HG03432 (cell line): ENCODE measurements at regions not wholly inside any gene's neighbourhood (a gene's known extent, or its start where the extent isn't known, plus 50 kb on each side); places are given as distances from the start of the nearest gene placed in this dataset.
"Not testable (repeated sequence)": the region's sequence is repeated elsewhere in the genome, so short reads cannot be mapped to it uniquely, and the experiment has no call there.

Experiments
- ATAC-seq: cut with Tn5 transposase; IDR thresholded peaks from one replicate; pipeline ENCODE4 v1.9.1; 2021; ENCODE audit warnings: mild to moderate bottlenecking, moderate library complexity; ENCODE audit not compliant: unreplicated experiment

- no peak for ATAC-seq
These were observed 152.5 kb upstream of the CHST15 start for GRCh38 chr10:124245806-124246440.

DNA sequence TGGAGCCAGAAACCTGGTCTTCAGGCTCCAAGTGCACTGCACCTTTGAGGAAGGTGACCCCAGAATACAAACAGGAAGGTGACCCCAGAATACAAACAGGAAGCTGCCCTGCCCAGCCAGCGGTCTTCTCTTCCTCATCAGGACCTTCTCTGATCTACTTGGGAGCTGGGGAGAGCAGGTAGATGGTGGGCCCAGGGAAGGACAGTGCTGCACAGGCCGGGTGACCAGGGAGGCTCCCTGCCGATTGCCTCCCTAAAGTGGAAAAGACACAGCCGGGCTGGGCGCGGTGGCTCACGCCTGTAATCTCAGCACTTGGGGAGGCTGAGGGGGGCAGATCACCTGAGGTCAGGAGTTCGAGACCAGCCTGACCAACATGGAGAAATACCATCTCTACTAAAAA lies 151.8 kb upstream of the CHST15 start:
- no peak for ATAC-seq

GRCh38 chr10:124244256-124244877 lies 151.0 kb upstream of the CHST15 start:
- ATAC-seq, result no peak

DNA sequence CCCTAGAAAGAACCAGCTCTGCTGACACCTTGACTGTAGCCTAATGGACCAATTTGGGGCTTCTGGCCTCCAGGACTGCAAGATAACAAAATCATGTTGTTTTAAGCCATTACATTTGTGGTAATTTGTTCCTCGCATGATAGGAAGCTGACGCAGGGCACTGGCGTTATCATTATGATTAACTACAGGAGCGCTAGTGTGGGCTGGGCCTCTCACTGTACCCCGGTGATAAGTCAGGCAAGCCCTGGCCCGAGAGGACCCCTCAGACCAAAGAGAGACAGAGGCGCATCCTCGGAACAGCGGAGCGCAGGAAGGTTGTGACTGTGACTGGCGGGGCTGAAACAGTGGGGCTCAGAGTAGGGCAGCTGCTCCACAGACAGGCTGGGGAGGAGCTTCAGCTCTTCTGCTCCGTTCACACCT lies 150.3 kb upstream of the CHST15 start:
- no peak for ATAC-seq

DNA sequence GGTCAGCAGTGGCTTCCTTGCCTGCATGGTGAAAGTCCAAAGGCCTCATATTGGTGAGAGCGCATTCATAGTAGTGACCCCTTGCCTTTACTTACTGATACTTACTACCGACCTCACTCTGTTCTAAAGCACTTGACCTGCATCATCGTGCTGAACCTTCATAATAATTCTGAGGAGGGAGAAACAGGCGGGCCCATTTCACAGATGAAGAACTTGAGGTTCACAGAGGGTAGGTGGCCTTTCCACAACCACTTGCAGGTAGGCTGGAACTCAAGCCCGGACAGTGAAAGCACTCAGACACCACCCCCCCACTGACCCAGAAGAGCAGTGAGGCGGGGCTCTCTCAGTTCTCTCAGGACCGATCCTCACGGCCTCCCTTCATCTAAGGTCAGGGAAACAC lies 149.4 kb upstream of the CHST15 start:
- no peak for ATAC-seq

DNA sequence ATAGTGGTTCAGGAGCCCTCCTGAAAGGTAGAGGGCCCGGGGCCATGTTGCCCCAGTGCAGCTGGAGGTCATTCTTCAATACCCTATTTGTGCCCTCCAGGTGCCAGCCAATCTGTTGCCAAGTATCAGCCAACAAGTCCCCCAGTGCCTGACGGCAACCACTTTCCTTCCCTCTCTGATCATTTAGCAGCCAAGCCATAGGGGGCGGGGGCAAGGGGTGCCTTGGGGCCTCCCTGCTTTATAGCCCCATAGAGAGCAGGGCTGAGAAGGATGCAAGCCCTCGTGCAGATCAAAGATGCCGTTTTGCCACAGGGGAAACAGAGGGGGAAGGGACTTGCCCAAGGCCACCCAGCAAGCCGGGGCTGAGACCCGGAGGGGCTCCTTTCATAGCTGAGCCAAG lies 149.0 kb upstream of the CHST15 start:
- no peak for ATAC-seq

DNA sequence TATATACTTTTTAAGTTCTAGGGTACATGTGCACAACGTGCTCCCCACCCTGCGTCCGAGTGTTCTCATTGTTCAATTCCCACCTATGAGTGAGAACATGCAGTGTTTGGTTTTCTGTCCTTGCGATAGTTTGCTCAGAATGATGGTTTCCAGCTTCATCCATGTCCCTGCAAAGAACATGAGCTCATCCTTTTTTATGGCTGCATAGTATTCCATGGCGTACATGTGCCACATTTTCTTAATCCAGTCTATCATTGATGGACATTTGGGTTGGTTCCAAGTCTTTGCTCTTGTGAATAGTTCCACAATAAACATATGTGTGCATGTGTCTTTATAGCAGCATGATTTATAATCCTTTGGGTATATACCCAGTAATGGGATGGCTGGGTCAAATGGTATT lies 148.1 kb upstream of the CHST15 start:
- not testable (repeated sequence) for ATAC-seq

DNA sequence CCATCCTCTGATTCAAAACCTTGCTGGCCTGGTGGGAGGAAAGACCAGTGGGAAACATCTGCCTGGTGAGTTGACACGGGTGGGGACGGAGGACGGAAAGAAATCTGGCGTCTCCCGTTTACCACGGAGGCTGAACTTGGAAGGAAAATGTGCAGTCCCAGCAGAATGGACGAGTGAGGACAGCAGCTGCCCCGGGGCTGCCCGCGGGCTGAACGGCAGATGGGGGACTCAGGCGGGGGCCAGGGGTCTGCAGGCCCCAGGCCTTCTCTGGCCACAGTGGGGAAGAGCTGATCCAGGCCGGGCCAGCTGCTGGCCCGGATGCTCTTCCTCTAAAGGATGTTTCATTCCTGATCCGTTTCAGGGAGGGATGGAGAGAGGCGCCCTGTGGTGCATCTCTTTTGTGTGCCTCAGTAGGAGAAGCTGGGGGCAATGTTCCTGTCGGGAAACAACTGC lies 147.5 kb upstream of the CHST15 start:
- no peak for ATAC-seq

GRCh38 chr10:124239696-124240095 lies 146.3 kb upstream of the CHST15 start:
- ATAC-seq, result no peak

DNA sequence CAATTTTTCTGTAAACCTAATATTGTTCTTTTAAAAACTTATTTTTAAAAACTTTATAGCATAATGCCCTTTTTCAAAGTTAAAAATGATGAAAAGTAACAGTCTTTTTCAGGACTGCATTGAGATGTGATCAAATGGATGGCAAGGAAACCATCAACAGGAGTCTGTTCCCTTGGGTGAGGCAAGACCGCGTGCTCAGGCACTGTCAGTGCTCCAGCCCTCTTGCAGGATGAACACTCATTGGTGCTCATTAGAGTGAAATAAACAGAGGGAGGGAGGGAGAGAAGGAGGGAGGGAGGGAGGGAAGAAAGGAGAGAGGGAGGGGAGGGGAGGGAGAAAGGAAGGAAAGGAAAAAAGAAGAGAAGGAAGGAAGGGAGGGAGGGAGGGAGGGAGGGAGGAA lies 145.7 kb upstream of the CHST15 start:
- ATAC-seq, result no peak

DNA sequence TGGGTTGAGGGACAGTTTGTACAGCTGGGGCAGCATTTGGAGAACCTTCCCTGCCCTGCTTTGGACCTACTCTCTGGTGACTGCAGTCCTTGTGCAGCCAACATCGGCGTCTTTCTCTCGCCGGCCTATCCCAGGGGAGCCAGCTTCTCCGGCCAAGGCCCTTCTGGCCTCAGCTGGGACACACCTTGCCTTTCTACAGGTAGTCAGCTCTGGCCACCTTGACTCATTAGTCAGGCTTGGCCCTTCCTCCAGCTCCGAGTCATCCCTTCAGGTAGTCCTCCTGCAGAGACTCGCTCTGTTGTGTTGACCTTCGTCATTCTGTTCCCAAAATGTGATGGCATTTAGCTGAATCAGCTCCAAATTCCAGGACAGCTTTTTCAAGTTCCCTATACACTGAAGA lies 145.0 kb upstream of the CHST15 start:
- ATAC-seq, result no peak

DNA sequence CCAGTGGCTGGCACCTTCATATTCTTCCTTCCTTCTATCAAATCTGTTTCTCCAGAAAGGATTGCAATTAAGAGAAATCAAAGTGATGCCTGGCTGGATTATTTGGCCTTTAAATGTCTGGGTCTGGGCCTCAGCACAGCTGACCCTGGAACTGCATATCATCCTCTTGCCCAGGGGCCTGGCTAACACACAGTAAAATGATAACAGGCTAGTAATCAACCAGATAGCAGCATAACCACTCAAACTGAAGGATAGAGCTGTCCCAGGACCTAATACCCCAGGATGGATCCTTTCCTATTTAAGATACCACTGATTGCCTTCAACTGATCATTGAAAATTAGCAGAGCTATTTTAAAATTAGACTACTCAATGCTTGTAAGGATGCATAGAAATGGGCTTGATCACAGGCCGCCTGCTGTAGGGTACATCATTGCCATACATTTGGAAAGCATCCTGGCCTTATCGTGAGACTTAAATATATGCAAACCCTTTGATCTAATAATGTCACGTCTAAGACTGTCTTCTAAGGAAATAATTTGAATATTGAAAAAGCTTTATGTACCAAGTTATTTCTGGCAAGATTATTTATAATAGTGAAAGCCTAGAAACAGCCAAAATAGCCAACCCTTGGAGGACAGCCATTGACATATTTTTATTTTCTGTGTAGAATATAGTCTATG lies 144.0 kb upstream of the CHST15 start:
- ATAC-seq, result no peak

GRCh38 chr10:124236816-124237215 lies 143.4 kb upstream of the CHST15 start:
- ATAC-seq, result no peak

- no peak for ATAC-seq
These were observed 142.7 kb upstream of the CHST15 start for GRCh38 chr10:124236136-124236535.

DNA sequence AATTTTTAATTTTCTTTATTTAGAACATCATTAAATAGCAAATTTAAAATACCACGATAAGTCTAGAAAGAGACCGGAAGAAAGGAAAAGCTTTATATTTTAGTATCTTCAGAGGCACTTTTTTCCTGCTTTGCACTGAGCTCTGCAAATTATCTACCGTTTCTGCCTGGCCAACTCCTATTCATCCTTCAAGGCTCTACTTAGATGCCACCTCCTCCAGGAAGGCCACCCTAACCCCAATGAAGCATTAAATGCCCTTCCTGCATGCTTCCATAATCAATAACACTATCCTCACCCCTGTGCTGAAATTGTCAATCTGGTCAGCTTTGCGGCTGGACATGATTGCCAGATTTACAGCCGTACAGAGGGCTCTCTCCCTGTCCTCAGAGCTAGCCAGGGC lies 141.8 kb upstream of the CHST15 start:
- ATAC-seq, result no peak

DNA sequence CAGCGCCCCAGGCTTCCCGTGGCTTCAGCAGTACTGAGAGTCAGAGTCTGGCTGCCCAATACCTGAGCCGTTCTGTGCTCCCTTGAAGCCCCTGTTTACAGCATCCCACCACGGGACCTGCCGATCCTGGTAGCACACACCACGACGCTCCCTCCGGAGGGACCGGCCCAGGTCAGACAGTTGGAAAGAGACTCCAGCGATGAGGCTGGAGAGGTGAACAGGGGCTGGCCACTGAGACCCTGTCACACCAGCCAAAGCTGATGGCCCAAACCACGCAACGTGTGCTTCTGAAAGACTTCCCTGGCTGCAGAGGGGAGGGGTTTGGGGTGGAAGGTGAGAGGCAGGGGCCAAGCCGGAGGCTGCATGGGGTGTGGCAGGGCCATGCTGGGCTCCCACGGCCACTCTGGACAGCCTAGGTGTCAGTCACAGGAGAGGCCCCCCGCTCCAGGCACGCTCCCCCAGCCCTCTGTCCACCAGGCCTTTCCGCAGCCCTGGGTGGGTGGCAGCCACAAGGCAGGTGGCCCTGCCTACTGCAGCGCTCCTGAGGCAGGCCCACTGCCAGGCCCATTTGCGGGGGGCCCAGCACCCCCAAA lies 140.2 kb upstream of the CHST15 start:
- ATAC-seq, result no peak

DNA sequence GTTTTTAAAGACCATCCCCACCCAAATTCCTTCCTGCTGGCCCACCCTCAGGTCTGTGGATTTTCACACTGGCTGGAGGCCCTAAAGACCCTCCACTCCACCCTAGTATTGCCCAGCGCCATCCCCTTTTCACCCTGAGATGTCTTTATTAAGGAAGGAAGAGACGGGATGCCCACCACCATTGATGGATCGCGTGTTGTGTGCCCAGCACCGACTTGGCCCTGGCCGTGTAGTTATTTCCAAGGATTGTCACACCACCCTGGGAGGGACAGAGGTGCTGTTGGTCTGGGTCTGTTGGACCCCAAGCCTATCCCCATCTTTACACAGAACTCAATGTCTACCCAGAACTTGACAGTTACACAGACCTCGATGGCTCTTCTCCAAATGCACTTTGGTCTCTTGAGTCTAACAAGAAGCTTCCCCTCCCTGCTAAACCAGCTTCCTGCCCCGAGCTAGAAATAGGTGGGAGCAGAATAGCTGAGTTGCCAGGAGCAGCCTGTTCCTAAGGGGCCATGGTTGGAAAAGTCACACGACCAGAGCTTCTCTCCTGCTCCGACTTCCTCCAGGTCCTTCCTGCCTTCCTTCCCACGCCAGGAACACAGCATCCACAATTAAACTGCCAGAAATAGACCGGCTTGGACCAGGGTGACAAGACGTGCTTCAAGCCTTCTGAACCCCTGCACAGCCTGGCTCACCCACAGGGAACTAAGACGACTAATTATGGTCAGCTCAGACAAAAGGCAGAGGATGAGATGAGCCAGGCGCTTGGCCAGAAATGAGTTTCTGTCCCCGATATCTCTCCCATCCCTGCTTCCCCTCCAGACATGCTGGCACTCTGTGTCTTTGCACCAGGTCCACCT lies 139.5 kb upstream of the CHST15 start:
- no peak for ATAC-seq

DNA sequence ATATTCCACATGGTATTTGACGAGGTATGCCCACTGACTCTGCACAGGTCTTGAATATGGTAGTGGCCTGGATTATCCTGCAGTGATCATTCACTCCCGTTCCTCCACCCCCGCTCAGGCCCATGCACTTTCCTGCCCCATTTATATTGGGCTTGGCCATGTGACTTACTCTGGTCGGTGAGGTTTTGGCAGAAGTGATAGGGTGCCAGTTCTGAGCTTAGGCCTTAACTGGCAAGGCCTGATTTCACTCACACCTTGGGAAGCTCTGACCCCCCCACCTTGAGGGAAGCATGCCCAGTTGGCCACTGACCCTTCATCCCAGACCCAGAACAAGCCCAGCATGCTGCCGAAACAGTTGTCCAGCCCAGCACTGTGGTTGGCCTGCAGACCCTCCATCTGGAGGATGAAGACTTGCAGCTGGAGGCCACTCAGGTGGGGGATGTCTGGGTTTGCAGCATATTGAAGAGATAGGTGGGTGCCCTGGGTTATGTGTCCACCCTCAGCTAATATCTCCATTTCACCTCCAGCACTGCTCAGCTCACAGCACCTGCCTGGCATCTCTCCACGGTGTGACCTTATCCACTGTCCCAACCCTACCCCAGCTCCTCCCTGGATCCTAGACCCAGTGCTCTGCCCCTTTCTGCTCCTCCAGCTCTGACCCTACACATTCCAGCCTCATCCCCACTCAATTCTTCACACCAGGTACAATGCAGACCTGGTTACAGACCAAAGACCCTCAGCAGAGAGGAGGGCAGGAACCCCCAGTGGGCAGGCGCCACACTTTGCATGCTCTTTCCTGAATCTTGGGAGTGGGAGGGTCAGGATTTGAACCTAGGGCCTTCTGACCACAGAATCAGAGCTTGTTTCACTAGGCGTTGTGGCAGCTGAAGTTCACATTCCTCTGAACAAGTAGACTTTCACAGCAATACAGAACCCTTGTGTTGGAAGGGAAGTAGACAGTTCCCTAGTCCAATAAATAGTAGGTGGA lies 138.1 kb upstream of the CHST15 start:
- no peak for ATAC-seq

DNA sequence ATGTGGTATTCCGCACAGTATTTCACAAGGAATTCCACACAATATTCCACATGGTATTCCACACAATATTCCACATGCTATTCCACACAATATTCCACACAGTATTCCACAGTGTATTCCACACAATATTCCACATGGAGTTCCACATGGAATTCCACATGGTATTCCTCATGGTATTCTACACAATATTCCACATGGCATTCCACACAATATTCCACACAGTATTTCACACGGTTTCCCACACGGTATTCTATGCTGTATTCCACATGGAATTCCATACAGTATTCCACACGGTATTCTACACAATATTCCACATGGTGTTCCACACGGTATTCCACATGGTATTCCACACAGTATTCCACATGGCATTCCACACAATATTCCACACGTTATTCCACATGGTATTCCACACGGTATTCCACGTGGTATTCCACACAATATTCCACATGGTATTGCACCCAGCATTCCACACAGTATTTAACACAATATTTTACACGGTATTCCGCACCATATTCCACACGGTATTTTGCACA lies 137.3 kb upstream of the CHST15 start:
- no peak for ATAC-seq
